ENCODE measurements at regions not wholly inside any gene's neighbourhood (a gene's known extent, or its start where the extent isn't known, plus 50 kb on each side); places are given as distances from the start of the nearest gene placed in this dataset.

DNA sequence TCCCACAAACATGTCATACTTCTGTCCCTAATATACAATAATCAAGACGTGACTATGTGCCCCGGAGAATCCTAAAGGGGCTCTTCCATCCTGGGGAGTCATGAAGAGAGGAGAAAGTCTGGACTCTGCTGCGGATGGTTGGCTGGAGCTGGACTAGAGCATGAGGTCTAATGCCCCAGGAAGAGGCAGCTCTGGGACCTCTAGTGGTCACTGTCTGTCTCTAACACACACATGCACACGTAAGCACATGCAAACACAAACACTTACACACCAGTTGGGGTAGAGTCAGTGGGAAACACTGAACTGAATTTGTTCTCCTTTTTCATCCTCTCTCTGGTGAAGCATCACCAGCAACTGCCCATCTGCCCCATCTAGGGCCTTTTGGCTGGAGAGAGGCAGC lies 271.6 kb downstream of the TDRD15 start:
- DNase-seq (ENCODE audit: low read depth), result no peak

DNA sequence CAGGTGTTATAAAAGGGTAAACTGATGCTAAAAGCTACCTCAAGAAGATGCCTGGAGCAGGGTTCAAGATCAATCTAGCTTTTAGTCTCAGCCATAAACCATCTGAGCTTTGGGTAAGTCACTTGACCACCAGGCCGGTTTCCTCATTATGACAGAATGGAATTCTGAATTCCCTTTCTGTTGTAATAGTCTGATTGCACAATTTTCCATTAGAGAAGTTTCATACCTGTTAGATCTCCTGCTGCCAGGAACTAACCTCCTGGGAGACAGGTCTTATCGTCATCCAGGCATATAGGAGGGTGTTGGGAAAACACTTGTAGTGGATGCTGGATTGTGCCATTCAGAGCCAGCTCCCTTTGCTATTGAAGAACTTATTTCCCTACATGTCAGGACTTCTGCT lies 272.5 kb downstream of the TDRD15 start:
- no peak for DNase-seq (ENCODE audit: low read depth)

DNA sequence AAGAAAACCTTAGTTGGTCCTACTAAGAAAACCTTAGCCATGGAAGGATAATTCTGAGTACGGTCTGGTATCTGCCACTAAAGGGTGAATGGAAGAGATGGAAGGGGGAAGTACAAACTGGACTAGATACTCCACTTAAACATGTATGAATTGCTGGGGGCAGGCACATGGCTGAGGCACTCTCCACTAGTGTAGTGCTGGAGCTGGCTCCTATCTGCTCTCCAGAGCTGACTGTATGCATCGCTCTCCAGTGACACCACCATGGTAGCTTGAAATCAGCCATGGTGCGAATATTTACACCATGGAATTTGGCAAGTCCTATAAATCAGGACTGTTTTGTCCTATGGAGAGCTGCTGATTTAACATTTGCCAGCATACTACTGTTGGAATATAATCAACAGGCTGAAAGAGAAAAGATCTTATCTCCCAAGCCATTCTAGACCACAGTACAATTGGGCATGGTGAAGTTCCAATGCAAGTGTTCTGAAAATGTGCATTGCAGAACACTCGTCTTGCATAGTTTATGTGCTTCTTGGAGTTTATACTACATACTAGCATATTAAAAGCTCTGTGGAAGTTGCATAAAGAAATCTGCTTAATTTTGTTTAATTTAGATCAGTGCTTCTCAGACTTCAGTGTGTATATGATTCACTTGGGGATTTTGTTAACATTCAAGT lies 277.4 kb downstream of the TDRD15 start:
- DNase-seq (ENCODE audit: low read depth), result no peak

DNA sequence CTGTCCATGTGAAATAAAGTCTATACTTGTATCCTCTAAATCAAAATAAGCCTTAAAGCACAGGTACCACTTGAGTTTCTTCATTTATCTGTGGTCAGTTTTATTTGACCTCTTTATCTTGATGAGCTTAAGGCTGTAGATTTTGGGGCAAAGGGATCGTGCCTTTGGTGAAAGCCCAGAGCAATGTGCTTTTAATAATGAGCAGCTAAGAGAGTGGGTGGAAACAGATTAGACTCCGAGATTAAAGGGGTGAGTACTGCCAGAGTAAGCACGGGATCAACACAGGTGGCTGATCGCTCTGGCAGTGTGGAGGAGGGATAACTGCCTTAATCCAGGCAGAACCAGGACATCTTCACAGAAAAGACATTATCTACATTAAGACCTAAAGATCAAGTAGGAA lies 280.4 kb downstream of the TDRD15 start:
- no peak for DNase-seq (ENCODE audit: low read depth)

DNA sequence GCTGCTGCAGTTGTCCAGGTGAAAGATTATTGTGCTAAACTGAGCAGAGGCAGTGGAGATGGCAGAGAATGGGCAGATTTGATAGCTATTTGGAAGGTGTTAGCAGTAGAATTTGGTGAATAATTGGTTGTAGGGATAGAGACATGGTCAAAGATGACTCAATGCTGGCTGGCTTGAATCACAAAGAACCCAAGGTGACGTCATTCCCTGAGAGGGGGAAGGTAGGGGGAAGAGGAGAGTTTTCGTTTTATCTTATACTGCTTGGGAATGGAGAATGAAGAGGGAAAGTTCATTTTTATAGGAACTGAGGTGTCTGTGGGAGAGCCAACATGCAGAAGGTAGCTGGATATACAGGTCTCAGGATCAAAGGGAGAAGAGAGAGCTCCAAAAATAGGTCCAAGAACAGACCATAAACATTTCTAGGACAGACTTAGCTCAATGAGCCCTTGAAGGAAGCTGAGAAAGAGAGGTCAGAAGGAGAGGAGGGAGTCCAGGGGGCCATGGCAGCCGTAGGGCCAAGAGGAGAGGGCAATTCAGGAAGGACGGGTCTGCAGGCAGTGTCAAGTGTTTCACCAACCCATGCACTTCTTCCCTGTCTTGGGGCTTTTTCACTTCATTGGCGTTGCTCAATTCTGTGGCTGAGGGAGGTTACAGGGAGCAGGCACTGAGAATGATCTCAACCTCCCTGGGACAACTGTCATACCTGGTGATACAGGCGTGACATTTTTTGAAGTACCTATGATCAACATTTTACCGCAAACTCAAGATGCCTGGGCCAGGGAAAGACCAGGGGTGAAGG lies 281.3 kb downstream of the TDRD15 start:
- DNase-seq (ENCODE audit: low read depth), result no peak

DNA sequence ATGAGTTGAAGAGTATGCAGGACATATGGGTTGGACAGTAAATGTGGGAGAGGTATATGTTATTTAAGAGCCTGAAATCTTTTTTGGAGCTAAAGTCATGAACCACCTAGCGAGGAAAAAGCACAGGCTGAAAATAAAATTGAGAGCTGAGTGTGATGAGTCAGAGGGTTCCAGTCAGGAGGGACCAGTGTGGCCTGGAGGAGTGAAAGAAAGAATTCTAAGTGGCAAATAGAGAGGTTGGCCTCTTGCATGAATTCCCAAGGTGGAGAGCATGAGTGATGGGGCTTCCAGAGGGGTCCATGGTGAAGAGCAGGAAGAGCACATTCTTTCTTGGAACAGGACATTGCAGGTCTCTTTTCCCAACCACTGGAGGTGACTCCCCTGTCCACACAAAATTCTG lies 282.6 kb downstream of the TDRD15 start:
- DNase-seq (ENCODE audit: low read depth), result no peak

DNA sequence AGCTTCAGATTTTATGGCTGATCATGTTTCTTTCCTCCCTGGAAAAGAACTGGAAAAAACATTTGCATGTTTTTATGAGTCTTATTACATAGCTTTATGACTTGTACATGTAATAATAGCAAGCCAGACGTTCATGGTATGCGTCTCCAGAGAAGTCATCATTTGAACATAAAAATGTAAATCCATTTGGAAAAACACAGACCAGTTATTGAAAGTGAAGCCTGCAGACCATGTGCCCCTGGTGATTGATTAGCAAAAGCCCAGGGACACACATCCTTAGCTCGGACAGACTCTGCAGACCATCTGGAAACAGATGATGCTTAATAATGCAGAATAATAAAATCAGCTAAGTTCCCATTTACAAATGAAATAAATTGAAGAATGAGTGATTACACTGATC lies 283.1 kb downstream of the TDRD15 start:
- no peak for DNase-seq (ENCODE audit: low read depth)

DNA sequence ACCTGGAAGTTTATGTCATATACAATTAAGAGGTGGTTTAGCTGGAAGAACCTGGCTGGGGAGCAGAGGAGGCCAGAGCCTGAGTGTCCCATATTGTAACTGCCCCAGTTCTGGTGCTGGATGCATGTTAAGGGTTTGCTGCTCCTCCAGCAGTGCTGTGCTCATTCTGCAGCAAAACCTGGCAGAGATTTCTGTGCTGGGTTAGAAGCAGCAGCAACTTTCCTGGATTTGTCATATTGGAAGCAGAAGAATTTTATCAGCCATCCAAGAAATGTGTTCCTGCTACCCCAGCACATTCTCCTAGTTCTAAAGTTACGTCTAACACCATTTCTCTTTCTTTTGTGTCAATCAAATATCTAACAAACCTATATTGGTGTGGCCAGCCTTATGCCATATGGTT lies 284.1 kb downstream of the TDRD15 start:
- DNase-seq (ENCODE audit: low read depth), result no peak

DNA sequence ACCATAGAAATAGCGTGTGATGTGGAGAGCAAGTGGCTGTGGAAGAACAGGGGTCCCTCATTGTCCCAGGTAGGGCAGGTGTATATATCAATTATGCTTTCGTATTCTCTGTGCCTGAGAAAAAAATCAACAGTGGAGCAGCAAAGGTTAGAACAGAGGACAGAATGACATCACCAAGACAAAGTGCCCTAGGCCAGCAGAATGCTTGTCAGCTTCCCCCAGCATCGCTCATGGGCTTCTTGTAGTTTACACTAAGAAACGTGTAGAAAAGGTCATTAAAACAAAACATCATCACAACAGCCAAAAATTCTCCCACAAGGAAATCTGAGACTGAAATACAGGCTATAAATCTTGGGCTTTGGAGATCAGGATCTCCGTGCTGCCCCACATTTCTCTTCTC lies 288.0 kb downstream of the TDRD15 start:
- DNase-seq (ENCODE audit: low read depth), result no peak

DNA sequence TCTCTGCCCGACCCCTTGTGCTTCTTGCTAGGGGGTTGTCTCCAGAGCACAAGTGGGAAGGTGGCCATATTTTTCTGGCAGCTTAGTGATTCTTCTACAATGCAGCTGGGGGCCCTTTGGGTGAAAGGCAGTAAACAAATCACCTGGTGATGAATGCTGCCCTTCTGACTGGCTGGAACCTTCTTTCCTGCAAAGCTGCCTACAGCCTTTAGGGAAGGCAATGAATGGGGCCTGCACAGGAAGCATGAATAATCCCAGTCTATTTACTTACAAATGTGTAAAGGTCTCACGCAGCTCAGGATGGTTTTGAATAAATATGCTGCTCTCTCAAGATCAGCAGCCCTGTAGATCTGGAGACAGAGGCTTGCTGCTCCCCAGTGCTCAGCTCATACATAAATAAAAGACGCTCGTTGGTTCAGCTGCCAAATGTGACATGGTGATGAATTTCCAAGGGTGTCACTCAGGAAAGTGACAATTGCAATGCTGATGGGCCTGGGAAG lies 289.2 kb downstream of the TDRD15 start:
- DNase-seq (ENCODE audit: low read depth), result no peak

DNA sequence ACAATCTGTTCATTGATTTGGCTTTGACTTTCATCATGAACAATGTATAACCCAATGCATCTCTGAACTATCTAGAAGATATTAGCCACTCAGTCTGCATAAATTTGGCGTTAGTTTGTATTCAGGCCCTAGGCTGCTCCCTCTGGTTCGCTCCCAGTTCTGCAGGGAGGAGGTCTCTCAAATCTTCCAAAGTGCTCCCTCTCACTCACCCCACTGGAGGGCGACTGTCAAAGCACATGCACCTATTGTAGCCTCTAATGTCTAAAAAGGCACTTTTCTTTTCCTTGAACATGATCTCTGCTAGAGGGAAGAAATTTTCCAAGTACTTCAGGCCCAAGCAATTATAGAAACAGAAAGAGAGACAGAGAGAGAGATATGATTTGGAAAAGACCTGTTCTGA lies 291.5 kb downstream of the TDRD15 start:
- no peak for DNase-seq (ENCODE audit: low read depth)

DNA sequence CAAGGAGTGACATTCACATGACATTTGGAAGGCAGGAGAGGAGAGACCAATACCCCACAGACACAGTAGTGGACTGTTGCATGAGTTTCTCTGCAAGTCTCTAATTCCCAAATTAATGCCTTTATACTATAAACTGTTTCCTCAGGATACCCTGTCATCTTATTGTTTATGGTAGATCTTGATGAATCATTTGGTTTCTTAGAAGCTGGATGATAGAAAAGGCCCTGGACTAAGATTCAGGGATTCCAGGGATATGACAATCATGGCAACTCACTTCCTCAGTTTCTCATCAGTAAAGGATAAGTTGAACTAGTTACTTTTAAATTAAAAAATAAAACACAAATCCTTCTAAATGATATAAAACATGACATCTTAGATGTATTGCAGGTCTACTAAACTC lies 292.5 kb downstream of the TDRD15 start:
- DNase-seq (ENCODE audit: low read depth), result no peak

DNA sequence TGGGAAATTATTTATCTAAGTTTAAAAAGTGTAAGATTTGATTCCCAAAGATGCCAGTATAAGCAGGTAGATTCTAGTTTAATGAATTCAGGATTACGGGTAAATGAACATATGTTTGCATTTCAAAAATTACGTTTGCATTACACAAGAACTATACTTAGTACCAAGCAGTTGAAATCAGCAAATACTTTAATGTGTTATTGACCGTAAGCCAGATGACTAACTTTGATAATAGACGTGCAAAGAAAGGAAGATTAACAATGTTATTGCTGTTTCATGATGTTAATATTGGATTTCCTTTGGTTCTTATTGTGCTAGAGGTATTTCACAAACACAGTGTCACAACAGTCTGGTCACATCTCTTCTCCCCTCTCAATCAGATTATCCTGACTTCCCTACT lies 294.7 kb downstream of the TDRD15 start:
- no peak for DNase-seq (ENCODE audit: low read depth)

DNA sequence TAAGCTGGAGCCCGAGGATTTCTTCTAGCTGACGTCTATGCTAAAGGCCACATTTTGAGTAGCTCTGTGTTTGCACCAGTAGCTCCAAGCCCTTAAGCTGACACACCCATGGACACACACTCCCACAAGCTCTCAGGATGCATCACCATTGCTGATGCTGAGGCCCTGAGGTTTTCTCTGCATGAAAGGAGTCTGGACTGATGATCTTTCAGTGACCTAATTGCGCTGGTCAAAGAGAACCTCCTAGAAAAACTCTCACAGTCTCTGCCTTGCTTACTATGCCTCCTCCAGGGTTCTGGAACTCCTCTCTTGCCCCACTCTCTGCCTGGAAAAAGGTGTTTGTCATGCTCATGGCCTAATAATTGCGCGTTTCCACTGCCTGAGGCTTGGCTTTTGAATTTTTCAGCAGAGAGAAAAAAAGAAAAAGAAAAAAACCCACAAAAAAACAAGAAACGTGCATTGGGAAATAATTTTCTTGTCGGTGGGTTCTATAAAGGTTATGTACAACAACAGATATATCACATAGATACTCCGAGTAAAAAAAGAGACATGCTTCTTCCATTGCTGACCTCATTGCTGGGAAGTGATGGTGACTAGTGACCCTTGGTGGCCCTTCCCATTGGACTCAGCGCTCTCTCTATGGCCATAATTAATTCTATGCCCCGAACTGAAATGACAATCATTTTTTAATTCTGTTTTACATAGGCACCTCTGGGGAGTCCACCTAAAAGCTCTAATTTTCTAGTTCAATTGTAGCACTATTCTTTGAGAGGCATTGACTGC lies 297.0 kb downstream of the TDRD15 start:
- no peak for DNase-seq (ENCODE audit: low read depth)

DNA sequence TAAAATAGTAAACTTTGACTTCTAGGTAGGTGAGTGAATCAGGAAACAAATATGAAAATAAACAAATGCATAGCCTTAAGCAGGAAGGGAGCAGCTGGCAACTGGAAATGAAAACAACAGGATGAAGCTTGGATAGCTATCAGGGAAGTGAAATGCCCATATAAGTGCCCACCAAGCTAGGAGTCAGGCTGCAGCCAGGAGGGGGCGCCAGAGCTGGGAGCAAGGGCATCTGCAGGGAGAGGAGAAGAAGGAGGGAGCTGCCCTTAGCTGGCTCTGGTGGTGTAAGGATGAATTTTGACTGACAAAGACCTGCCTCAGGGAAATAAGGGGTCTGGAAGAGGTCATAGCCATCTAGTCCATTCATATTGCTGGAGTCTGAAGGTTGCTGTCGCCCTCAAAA lies 298.3 kb downstream of the TDRD15 start:
- DNase-seq (ENCODE audit: low read depth), result no peak

DNA sequence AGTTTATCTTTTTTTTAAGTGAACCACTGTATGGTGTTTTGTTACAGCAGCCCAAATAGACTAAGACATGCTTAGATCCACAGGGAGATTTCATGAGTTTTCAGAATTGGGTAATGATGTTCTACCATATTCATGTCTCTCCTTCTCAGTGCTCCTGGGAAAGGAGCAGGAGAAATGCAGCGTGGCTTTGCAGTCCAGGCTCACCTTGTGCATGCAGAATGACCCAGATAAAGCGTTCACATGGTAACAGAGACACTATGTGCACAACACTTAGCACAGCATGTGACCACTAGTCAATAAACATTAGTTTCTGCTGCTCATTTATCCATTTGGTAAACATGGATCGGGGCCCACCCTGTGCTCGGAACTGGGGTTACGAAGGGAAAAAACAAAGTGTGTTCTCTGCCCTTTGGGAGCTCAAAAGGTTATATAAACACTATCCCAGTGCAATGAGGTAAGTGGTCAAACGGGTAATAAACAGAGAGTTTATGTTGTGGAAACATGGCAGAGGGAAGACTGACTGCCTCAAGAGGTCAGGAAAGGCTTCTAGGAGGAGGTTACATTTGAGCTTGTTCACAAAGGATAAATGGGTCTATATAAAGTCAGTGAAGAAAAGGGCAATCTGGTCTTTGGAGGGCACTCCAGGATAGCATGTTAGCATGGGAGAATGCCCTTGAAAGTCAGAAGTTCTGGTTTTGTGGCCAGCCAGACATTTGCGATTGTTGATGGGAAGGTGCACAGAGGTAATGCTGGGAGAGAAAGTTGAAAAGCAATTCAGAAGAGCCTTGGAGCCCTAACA lies 299.2 kb downstream of the TDRD15 start:
- DNase-seq (ENCODE audit: low read depth), result no peak

DNA sequence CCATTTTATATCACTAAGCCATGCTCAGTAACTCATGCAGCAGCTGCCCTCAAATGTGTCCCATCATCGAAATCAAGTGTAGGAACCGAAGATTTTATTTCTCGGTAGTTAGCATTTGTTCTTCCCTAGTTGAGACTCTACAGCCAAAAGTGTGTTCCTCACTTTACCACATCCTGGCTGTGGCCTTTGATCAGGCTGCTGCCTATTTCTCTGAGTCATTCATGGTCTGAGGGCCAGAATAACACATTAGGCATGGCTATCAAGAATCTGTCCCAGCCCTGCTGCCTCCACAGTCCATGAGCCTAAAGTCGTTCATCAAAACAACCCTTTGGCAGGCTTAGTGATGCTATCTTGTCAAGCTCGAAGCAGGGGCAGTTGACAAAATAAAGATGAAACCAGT lies 300.1 kb downstream of the TDRD15 start:
- DNase-seq (ENCODE audit: low read depth), result no peak

DNA sequence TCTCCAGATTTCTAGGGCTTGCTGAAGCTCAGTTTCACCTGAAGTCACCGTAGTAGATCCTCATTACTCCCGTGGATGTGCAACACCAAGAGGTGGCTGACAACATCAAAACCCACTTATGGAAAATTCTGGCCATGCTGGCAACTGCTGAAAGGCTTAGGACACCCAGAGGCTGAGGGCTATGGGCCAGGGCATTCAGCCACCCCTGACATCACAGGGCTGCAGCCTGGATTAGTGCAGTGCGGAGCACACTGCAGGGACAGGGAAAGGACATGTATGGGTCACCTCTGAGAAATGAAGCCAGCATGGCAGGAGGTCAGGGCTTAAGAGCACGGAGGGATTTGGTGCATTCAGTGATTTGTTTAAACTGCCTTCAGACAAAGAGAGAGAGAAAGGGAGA lies 300.6 kb downstream of the TDRD15 start:
- no peak for DNase-seq (ENCODE audit: low read depth)

DNA sequence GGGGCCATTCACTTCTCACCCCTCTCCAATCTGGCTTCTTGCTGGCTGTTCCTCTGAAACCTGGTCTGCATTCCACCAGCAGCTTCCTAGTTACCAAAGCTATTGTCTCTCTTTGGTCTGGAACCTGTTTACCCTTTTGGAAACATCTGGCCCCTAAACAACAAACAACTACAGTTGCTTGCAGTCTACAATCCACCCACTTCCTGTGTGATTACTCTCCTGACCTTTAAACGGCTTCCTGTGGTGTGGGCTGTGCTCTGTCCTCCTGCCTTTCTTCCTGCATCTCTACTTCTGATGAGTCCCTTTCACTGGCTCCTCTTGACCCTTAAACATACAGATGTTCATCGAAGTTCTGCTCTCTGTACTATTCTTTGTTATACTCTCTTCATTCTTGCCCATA lies 303.8 kb downstream of the TDRD15 start:
- DNase-seq (ENCODE audit: low read depth), result no peak

DNA sequence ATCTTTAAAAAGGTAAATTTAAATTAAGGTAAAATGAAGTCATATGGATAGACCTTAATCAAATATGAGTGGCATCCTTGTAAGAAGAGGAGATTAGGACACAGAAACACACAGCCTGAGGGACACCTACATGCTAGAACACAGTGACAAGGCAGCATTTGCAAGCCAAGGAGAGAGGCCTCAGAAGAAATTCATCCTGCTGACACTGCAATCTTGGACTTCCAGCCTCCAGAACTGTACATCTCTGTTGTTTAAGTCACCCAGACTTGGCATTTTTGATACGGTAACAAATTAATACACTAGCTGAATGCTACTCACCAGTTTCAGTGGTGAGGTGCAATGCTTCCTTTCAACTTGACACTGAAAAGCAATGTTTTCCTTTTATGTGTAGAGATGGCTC lies 305.0 kb downstream of the TDRD15 start:
- DNase-seq (ENCODE audit: low read depth), result no peak

DNA sequence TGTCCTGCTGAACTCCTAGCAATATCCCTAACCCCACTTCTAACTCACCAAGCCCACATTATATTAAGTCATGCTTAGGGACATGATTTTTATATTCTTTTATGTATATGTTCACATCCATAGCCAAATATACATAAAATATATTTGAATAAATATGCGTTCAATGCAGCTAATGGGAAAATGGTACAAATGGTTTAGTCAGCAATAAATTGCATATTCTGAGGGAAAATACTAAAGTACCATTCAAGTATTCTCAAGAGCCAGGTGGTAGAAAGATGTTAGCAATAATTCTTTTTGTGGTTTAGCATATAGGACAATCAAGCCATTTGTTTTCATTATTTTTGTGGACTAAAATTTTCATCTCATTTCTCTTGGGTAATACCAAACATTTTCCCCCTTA lies 306.0 kb downstream of the TDRD15 start:
- no peak for DNase-seq (ENCODE audit: low read depth)

DNA sequence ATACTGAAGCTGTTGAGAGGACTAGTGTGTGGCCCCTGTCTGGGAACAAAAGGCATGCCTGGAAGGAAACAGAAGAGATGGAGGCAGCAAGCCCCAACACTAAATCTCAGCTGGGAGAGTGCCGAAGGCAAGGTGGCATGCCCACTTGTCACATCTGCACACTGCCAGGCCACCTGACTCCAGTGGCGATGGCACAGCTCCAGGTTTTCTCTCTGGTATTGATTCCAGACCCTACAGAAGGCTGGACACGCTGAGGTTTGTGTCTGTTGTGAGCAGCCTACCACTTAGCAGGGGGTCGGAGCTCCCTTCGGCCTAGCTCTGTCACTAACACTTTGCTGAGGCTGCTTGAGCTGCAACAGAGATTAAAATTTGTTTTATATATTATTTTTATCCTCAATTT lies 307.3 kb downstream of the TDRD15 start:
- DNase-seq (ENCODE audit: low read depth), result no peak
